ENCODE measurements at regions not wholly inside any gene's neighbourhood (a gene's known extent, or its start where the extent isn't known, plus 50 kb on each side); places are given as distances from the start of the nearest gene placed in this dataset.

GRCh38 chr1:199756066-199756465 lies 271.4 kb upstream of the NR5A2 start:
- FAIRE-seq (no peak), ATAC-seq (no peak), DNase-seq (ENCODE audit: low read depth, low spot score) (no peak)
- H2AFZ ChIP-seq (ENCODE audit: control insufficient read depth, low read depth, low read length), result no peak overlapping the region
- ChIA-PET SMC1A (ENCODE audit: uncharacterized antibody, unreplicated experiment) (interaction anchor here (1.2 kb wide), 1 partner anchor 16 kb away, joined by 3 read pairs; no protein-coding TSS in a partner anchor), RAD21 (ENCODE audit: unreplicated experiment) (no interaction called here), POLR2A (no interaction called here), CTCF (no interaction called here)
- H4K20me1 ChIP-seq (ENCODE audit: control insufficient read depth, insufficient read depth), result no peaks in the 10 kb centered on the region
- TF ChIP-seq PBX3 (IDR thresholded peaks at IDR 0.05; ENCODE audit: insufficient replicate concordance, low read depth, low read length) (no peak), KLF5 (IDR thresholded peaks at IDR 0.05; ENCODE audit: partially characterized antibody) (no peak)
- H3K79me2 ChIP-seq (ENCODE audit: control insufficient read depth, insufficient read depth, low read length), result no peaks in the 10 kb centered on the region
- H3K4me2 ChIP-seq (ENCODE audit: control insufficient read depth, insufficient read depth), result no peak overlapping the region
- no peaks in the 10 kb centered on the region for H3K36me3 ChIP-seq (ENCODE audit: control insufficient read depth in 2 of 2, insufficient read depth in 2 of 2, low read length in 1 of 2)
- no peak overlapping the region for H3K9ac ChIP-seq (ENCODE audit: control insufficient read depth, insufficient read depth, low read length)
- in situ Hi-C loops (cut with MboI), result no loop called here
- H3K4me1 ChIP-seq (ENCODE audit: control insufficient read depth, insufficient read depth, low read length), result no peaks in the 10 kb centered on the region
- no peaks in the 10 kb centered on the region; a peak in 1 of 4 replicates for H3K27me3 ChIP-seq (replicated peaks in 1 of 2; ENCODE audit: control insufficient read depth in 2 of 2, insufficient read depth in 2 of 2, low read length in 1 of 2)
- no peak overlapping the region for H3K4me3 ChIP-seq
- no peaks in the 10 kb centered on the region for H3K9me3 ChIP-seq (replicated peaks; ENCODE audit: control insufficient read depth, insufficient read depth, low read length)
- intact Hi-C loops (cut with micrococcal nuclease; ENCODE audit: unreplicated experiment), result no loop called here
- no TSS peak for BruUV-seq (replicated peaks)
- H3K27ac ChIP-seq (ENCODE audit: control insufficient read depth, insufficient read depth), result no peak overlapping the region
- 0% methylated on average over 2 of the region's 2 CpGs for WGBS (ENCODE audit: insufficient coverage, insufficient replicate concordance, low lambda C conversion rate, missing lambda C conversion rate)

GRCh38 chr1:199758626-199759255 lies 268.8 kb upstream of the NR5A2 start:
- Histone ChIP-seq H3K4me1 (ENCODE audit: control insufficient read depth, insufficient read depth, low read length) (no peaks in the 10 kb centered on the region), H3K36me3 (ENCODE audit: control insufficient read depth in 2 of 2, insufficient read depth in 2 of 2, low read length in 1 of 2) (no peaks in the 10 kb centered on the region), H3K4me3 (no peak overlapping the region), H4K20me1 (ENCODE audit: control insufficient read depth, insufficient read depth) (no peaks in the 10 kb centered on the region), H3K27ac (ENCODE audit: control insufficient read depth, insufficient read depth) (no peak overlapping the region), H3K4me2 (ENCODE audit: control insufficient read depth, insufficient read depth) (no peak overlapping the region), H3K27me3 (replicated peaks in 1 of 2; ENCODE audit: control insufficient read depth in 2 of 2, insufficient read depth in 2 of 2, low read length in 1 of 2) (no peaks in the 10 kb centered on the region), H3K9me3 (replicated peaks; ENCODE audit: control insufficient read depth, insufficient read depth, low read length) (no peaks in the 10 kb centered on the region), H3K9ac (ENCODE audit: control insufficient read depth, insufficient read depth, low read length) (no peak overlapping the region), H2AFZ (ENCODE audit: control insufficient read depth, low read depth, low read length) (no peak overlapping the region), H3K79me2 (ENCODE audit: control insufficient read depth, insufficient read depth, low read length) (no peaks in the 10 kb centered on the region)
- 0% methylated on average over 3 of the region's 3 CpGs for WGBS (ENCODE audit: insufficient coverage, insufficient replicate concordance, low lambda C conversion rate, missing lambda C conversion rate)
- SMC1A ChIA-PET (ENCODE audit: uncharacterized antibody, unreplicated experiment), result no interaction called here
- RAD21 ChIA-PET (ENCODE audit: unreplicated experiment), result no interaction called here
- FAIRE-seq (no peak), DNase-seq (ENCODE audit: low read depth, low spot score) (no peak), ATAC-seq (no peak)
- CTCF ChIA-PET, result no interaction called here
- in situ Hi-C loops (cut with MboI) (no loop called here), intact Hi-C loops (cut with micrococcal nuclease; ENCODE audit: unreplicated experiment) (no loop called here)
- BruUV-seq (replicated peaks), result no TSS peak
- POLR2A ChIA-PET, result interaction anchor here (1.0 kb wide), 1 partner anchor 20 kb away, joined by 3 read pairs; no protein-coding TSS in a partner anchor
- TF ChIP-seq MLLT1 (IDR thresholded peaks at IDR 0.05) (no peak), POLR2AphosphoS5 (IDR thresholded peaks at IDR 0.05; ENCODE audit: low read length) (no peak), GATAD2B (conservative IDR thresholded peaks at IDR 0.05; ENCODE audit: low read depth) (no peak), HSF1 (IDR thresholded peaks at IDR 0.05; ENCODE audit: low read depth, low read length) (no peak), ELK1 (IDR thresholded peaks at IDR 0.05; ENCODE audit: low read depth, low read length) (no peak), ZNF622 (IDR thresholded peaks at IDR 0.05) (no peak), NR2C1 (IDR thresholded peaks at IDR 0.05) (no peak), CHD1 (IDR thresholded peaks at IDR 0.05; ENCODE audit: low read depth, low read length) (no peak), SMAD1 (IDR thresholded peaks at IDR 0.05; ENCODE audit: low read depth, partially characterized antibody) (no peak), TCF12 (IDR thresholded peaks at IDR 0.05; ENCODE audit: low read depth, low read length) (no peak), SIN3A (IDR thresholded peaks at IDR 0.05; ENCODE audit: low read depth, low read length) (no peak)
